ENCODE measurements at regions not wholly inside any gene's neighbourhood (a gene's known extent, or its start where the extent isn't known, plus 50 kb on each side); places are given as distances from the start of the nearest gene placed in this dataset.

GRCh38 chr18:60075477-60075876, 175.7 kb downstream of the PMAIP1 start:
- Histone ChIP-seq H2AFZ (ENCODE audit: low read length) (no peak overlapping the region), H3K9me3 (ENCODE audit: insufficient read depth in 2 of 2, low read depth in 1 of 2, low read length in 1 of 2) (peaks cover 3 to 7% of the 10 kb centered on the region in 2 experiments; a peak in 2 of 4 replicates), H3K4me1 (replicated peaks in 1 of 4; ENCODE audit: control insufficient read depth in 3 of 4, insufficient read depth in 4 of 4, low read length in 3 of 4) (no peaks in the 10 kb centered on the region), H3K36me3 (ENCODE audit: control insufficient read depth in 2 of 4, insufficient read depth in 4 of 4, low read length in 3 of 4) (no peaks in the 10 kb centered on the region), H2BK15ac (ENCODE audit: low read length) (no peak overlapping the region), H3K79me1 (ENCODE audit: low read depth, low read length) (no peaks in the 10 kb centered on the region), H4K5ac (ENCODE audit: insufficient read length, low read depth, low read length) (no peak overlapping the region), H2BK12ac (ENCODE audit: low read depth, low read length) (no peak overlapping the region), H3K4me2 (ENCODE audit: insufficient read depth in 1 of 2, low read depth in 2 of 2, low read length in 2 of 2) (no peak overlapping the region), H3K23ac (ENCODE audit: insufficient read length) (no peak overlapping the region), H2BK20ac (ENCODE audit: low read length) (no peak overlapping the region), H4K91ac (replicated peaks; ENCODE audit: insufficient read length, low read length) (no peak overlapping the region), H3K14ac (ENCODE audit: insufficient read length) (no peak overlapping the region), H4K20me1 (replicated peaks in 1 of 2; ENCODE audit: control insufficient read depth in 1 of 2, insufficient read depth in 2 of 2, low read length in 2 of 2) (no peaks in the 10 kb centered on the region), H3K23me2 (ENCODE audit: low read depth, low read length) (no peaks in the 10 kb centered on the region), H3K18ac (ENCODE audit: extremely low read depth, low read length) (no peak overlapping the region), H3K79me2 (ENCODE audit: control insufficient read depth in 1 of 2, insufficient read depth in 2 of 2, low read length in 2 of 2) (no peaks in the 10 kb centered on the region), H3K27me3 (replicated peaks in 1 of 4; ENCODE audit: control insufficient read depth in 3 of 4, extremely low read depth in 1 of 4, insufficient read depth in 3 of 4, low read length in 3 of 4) (no peaks in the 10 kb centered on the region; a peak in 1 of 7 replicates), H2AK5ac (ENCODE audit: low read depth, low read length) (no peak overlapping the region), H2BK120ac (replicated peaks; ENCODE audit: low read depth, low read length) (no peak overlapping the region), H3K9ac (replicated peaks in 1 of 4; ENCODE audit: extremely low read depth in 1 of 4, low read depth in 3 of 4, low read length in 3 of 4) (no peak overlapping the region), H3K4ac (replicated peaks; ENCODE audit: insufficient read length, low read depth, low read length) (no peak overlapping the region), H3K27ac (ENCODE audit: low read depth, low read length) (no peak overlapping the region), H2BK5ac (ENCODE audit: low read depth, low read length) (no peak overlapping the region), H4K8ac (ENCODE audit: extremely low read depth, insufficient read depth, low read length) (no peak overlapping the region), H3K4me3 (ENCODE audit: extremely low read depth in 1 of 4, insufficient read depth in 2 of 4, low read depth in 3 of 4, low read length in 4 of 4) (no peak overlapping the region), H3K56ac (replicated peaks; ENCODE audit: insufficient read length, low read depth, low read length) (peak overlapping the region; percentile 30)
- ChIA-PET POLR2A (ENCODE audit: partially characterized antibody) (no interaction called here), CTCF (ENCODE audit: partially characterized antibody) (no interaction called here)
- DNase-seq (ENCODE audit: low read depth in 1 of 2, low spot score in 2 of 2) = no peak
- TF ChIP-seq CTCF (IDR thresholded peaks at IDR 0.05; ENCODE audit: control extremely low read depth in 1 of 3, insufficient read depth in 1 of 3, low read depth in 1 of 3, low read length in 3 of 3) = peak in 2 of 3 experiments; percentile 12 to 25; a peak in 2 of 4 replicates
- no peak for TF ChIP-seq ATF3 (IDR thresholded peaks at IDR 0.05; ENCODE audit: insufficient read depth, low read depth, low read length)
- no peak for TF ChIP-seq SUZ12 (IDR thresholded peaks at IDR 0.05; ENCODE audit: low read length)
- no peak for TF ChIP-seq SRF (IDR thresholded peaks at IDR 0.05; ENCODE audit: low read depth, low read length)
- no peak for TF ChIP-seq E2F6 (IDR thresholded peaks at IDR 0.05)
- no peak for TF ChIP-seq CHD2 (IDR thresholded peaks at IDR 0.05; ENCODE audit: low read length)
- peak in 1 of 2 experiments; percentile 8; a peak in 1 of 4 replicates for TF ChIP-seq RAD21 (IDR thresholded peaks at IDR 0.05 in 1 of 2, conservative IDR thresholded peaks at IDR 0.05 in 1 of 2; ENCODE audit: low read depth in 2 of 2, low read length in 2 of 2)
- no peak for TF ChIP-seq EP300 (IDR thresholded peaks at IDR 0.05; ENCODE audit: borderline replicate concordance in 1 of 2, low read depth in 2 of 2, low read length in 2 of 2)
- FAIRE-seq = no peak
- 92% methylated on average over 3 of the region's 3 CpGs; no CpG with 5 or more reads in 1 of the 2 experiments for WGBS, 2 experiments (ENCODE audit: extremely low coverage in 1 of 2, insufficient coverage in 1 of 2, insufficient read length in 1 of 2, insufficient replicate concordance in 2 of 2, low coverage in 1 of 2, low lambda C conversion rate in 2 of 2, missing lambda C conversion rate in 1 of 2)

Measured in H1 (cell line).